ENCODE measurements at regions not wholly inside any gene's neighbourhood (a gene's known extent, or its start where the extent isn't known, plus 50 kb on each side); places are given as distances from the start of the nearest gene placed in this dataset.
"Not testable (repeated sequence)": the region's sequence is repeated elsewhere in the genome, so short reads cannot be mapped to it uniquely, and the experiment has no call there.

DNA sequence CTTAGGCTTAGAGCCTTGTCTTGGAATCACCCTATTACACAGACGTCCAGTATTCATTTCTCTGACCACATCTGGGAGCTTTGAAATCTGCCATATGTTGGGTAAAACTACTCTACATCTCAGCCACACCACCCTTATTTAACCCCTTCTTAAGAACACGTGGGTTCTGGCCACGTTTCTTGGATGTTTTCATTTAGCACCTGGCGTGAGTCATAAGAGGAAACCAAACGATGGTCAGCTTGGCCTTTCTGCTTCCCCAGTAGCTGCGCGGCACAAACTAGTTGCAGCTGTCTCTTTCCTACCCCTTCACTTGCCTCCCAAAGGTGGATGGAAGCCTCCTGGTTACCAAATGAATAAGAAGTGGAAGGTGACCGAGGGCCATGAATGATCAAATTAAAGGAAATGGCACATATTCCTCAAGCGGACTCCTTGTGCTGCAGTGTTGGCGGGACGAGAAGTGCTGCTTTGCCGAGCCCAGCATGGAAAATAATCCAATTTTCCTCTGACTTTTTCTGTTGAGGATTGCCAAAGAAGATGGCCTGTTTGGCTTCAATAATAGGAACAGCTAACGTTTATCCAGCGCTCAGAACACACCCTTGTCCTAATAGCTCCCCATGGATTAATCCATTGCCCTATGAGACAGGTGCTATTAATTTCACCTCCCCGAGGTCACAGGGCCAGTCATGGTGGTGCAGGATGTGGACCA is 154.1 kb downstream of the ZNF664 start:
- no peaks in the 10 kb centered on the region for H3K36me3 ChIP-seq (ENCODE audit: control insufficient read depth, insufficient read depth, low read length)
- DNase-seq (ENCODE audit: low read depth, low spot score): no peak
- H3K9me3 ChIP-seq (ENCODE audit: control insufficient read depth, insufficient read depth, low read length): no peaks in the 10 kb centered on the region
- no CpG with 5 or more reads among the region's 15 CpGs for WGBS (ENCODE audit: insufficient coverage, insufficient read length)
- H3K27me3 ChIP-seq (ENCODE audit: control insufficient read depth, insufficient read depth, low read length): no peaks in the 10 kb centered on the region
- no peak overlapping the region for H3K4me3 ChIP-seq (ENCODE audit: low read length)
- no peak overlapping the region for H3K27ac ChIP-seq (ENCODE audit: low read length)
- peaks cover 2% of the 10 kb centered on the region; the same call in 1 of the 2 replicates for H3K4me1 ChIP-seq (ENCODE audit: control insufficient read depth, insufficient read depth, low read length)

GRCh38 chr12:124129132-124129531 is 156.1 kb downstream of the ZNF664 start:
- Histone ChIP-seq H3K27ac (ENCODE audit: low read length) (no peak overlapping the region), H3K4me3 (ENCODE audit: low read length) (no peak overlapping the region), H3K4me1 (ENCODE audit: control insufficient read depth, insufficient read depth, low read length) (peaks cover 2% of the 10 kb centered on the region; the same call in 1 of the 2 replicates), H3K9me3 (ENCODE audit: control insufficient read depth, insufficient read depth, low read length) (no peaks in the 10 kb centered on the region), H3K27me3 (ENCODE audit: control insufficient read depth, insufficient read depth, low read length) (no peaks in the 10 kb centered on the region), H3K36me3 (ENCODE audit: control insufficient read depth, insufficient read depth, low read length) (no peaks in the 10 kb centered on the region)
- no peak for DNase-seq (ENCODE audit: low read depth, low spot score)
- WGBS (ENCODE audit: insufficient coverage, insufficient read length): no CpG with 5 or more reads among the region's 9 CpGs

GRCh38 chr12:124130691-124131591 is 157.9 kb downstream of the ZNF664 start:
- WGBS (ENCODE audit: insufficient coverage, insufficient read length): no CpG with 5 or more reads among the region's 9 CpGs
- no peak for DNase-seq (ENCODE audit: low read depth, low spot score)
- H3K27me3 ChIP-seq (ENCODE audit: control insufficient read depth, insufficient read depth, low read length): no peaks in the 10 kb centered on the region
- peak overlapping the region; percentile 44 for H3K27ac ChIP-seq (ENCODE audit: low read length)
- H3K4me1 ChIP-seq (ENCODE audit: control insufficient read depth, insufficient read depth, low read length): peaks cover 2% of the 10 kb centered on the region; the same call in 1 of the 2 replicates
- no peak overlapping the region for H3K4me3 ChIP-seq (ENCODE audit: low read length)
- H3K9me3 ChIP-seq (ENCODE audit: control insufficient read depth, insufficient read depth, low read length): no peaks in the 10 kb centered on the region
- H3K36me3 ChIP-seq (ENCODE audit: control insufficient read depth, insufficient read depth, low read length): no peaks in the 10 kb centered on the region

GRCh38 chr12:124131659-124132058 is 158.6 kb downstream of the ZNF664 start:
- Histone ChIP-seq H3K36me3 (ENCODE audit: control insufficient read depth, insufficient read depth, low read length) (no peaks in the 10 kb centered on the region), H3K27me3 (ENCODE audit: control insufficient read depth, insufficient read depth, low read length) (no peaks in the 10 kb centered on the region), H3K4me1 (ENCODE audit: control insufficient read depth, insufficient read depth, low read length) (peaks cover 2% of the 10 kb centered on the region; the same call in 1 of the 2 replicates), H3K4me3 (ENCODE audit: low read length) (no peak overlapping the region), H3K27ac (ENCODE audit: low read length) (peak overlapping the region; percentile 44), H3K9me3 (ENCODE audit: control insufficient read depth, insufficient read depth, low read length) (no peaks in the 10 kb centered on the region)
- DNase-seq (ENCODE audit: low read depth, low spot score): no peak
- no CpG with 5 or more reads among the region's 5 CpGs for WGBS (ENCODE audit: insufficient coverage, insufficient read length)

DNA sequence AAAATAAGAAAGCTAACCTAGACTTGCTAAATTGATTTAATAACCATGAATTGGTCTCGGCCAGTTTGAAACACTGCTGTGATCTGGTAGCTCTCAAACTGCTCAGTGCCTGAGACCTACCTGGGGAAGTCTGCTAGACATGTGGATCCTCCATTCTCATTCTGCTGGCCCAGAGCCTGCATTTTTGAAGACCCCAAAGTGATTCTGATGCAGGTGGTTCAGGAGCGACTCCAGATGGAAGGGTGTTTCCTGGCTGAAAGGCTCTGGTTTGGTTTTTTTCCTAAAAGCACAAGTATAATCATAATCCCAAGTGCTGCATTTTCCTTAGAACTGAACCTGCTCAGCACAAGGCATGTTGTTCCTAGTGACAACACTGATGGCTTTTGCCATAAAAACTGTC is 159.5 kb downstream of the ZNF664 start:
- H3K9me3 ChIP-seq (ENCODE audit: control insufficient read depth, insufficient read depth, low read length): no peaks in the 10 kb centered on the region
- no CpG with 5 or more reads among the region's 2 CpGs for WGBS (ENCODE audit: insufficient coverage, insufficient read length)
- no peaks in the 10 kb centered on the region for H3K36me3 ChIP-seq (ENCODE audit: control insufficient read depth, insufficient read depth, low read length)
- peaks cover 2% of the 10 kb centered on the region; the same call in 1 of the 2 replicates for H3K4me1 ChIP-seq (ENCODE audit: control insufficient read depth, insufficient read depth, low read length)
- no peak for DNase-seq (ENCODE audit: low read depth, low spot score)
- no peaks in the 10 kb centered on the region for H3K27me3 ChIP-seq (ENCODE audit: control insufficient read depth, insufficient read depth, low read length)
- H3K27ac ChIP-seq (ENCODE audit: low read length): no peak overlapping the region
- no peak overlapping the region for H3K4me3 ChIP-seq (ENCODE audit: low read length)

GRCh38 chr12:124136796-124137195 is 158.1 kb upstream of the RFLNA start:
- Histone ChIP-seq H3K27me3 (ENCODE audit: control insufficient read depth, insufficient read depth, low read length) (no peaks in the 10 kb centered on the region), H3K27ac (ENCODE audit: low read length) (no peak overlapping the region), H3K36me3 (ENCODE audit: control insufficient read depth, insufficient read depth, low read length) (no peaks in the 10 kb centered on the region), H3K4me3 (ENCODE audit: low read length) (no peak overlapping the region), H3K9me3 (ENCODE audit: control insufficient read depth, insufficient read depth, low read length) (no peaks in the 10 kb centered on the region), H3K4me1 (ENCODE audit: control insufficient read depth, insufficient read depth, low read length) (peaks cover 3% of the 10 kb centered on the region; the same call in 1 of the 2 replicates)
- DNase-seq (ENCODE audit: low read depth, low spot score): no peak

DNA sequence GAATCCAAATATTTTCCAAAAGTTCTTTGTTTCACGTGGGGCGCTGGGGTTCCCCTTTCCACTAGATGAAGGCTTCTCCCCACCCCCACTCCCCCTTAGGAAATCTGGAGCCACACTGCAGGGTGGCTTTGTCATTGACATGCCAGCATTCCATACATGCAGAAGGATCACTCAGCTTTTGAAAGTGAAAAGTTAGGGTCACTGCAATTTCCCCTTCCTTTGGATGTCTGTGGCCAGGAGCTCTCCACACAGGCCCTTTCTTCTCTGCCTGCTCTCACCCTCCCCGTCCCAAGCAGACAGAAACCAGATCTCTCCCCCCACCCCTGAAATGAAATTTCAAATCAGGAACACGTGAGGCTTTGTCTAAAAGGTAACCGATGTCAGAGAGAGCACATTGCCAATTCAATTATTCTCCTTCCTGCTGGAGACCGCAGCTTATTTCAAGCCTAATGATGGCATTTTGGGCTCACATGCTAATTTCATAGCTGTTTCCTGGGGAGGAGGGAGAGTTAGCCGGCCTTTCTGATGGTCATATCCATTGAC is 153.9 kb upstream of the RFLNA start:
- peak overlapping the region; percentile 85 for H3K27ac ChIP-seq (ENCODE audit: low read length)
- no peaks in the 10 kb centered on the region for H3K36me3 ChIP-seq (ENCODE audit: control insufficient read depth, insufficient read depth, low read length)
- H3K4me3 ChIP-seq (ENCODE audit: low read length): no peak overlapping the region
- no peaks in the 10 kb centered on the region for H3K9me3 ChIP-seq (ENCODE audit: control insufficient read depth, insufficient read depth, low read length)
- no CpG with 5 or more reads among the region's 7 CpGs for WGBS (ENCODE audit: insufficient coverage, insufficient read length)
- peaks cover 3% of the 10 kb centered on the region; the same call in 1 of the 2 replicates for H3K4me1 ChIP-seq (ENCODE audit: control insufficient read depth, insufficient read depth, low read length)
- no peak for DNase-seq (ENCODE audit: low read depth, low spot score)
- no peaks in the 10 kb centered on the region for H3K27me3 ChIP-seq (ENCODE audit: control insufficient read depth, insufficient read depth, low read length)

GRCh38 chr12:124141611-124142010 is 153.3 kb upstream of the RFLNA start:
- not testable (repeated sequence) for H3K27me3 ChIP-seq (ENCODE audit: control insufficient read depth, insufficient read depth, low read length); H3K36me3 ChIP-seq (ENCODE audit: control insufficient read depth, insufficient read depth, low read length); H3K4me1 ChIP-seq (ENCODE audit: control insufficient read depth, insufficient read depth, low read length); H3K9me3 ChIP-seq (ENCODE audit: control insufficient read depth, insufficient read depth, low read length); DNase-seq (ENCODE audit: low read depth, low spot score); H3K4me3 ChIP-seq (ENCODE audit: low read length)
- peak overlapping the region; percentile 85 for H3K27ac ChIP-seq (ENCODE audit: low read length)
- no CpG with 5 or more reads among the region's 3 CpGs for WGBS (ENCODE audit: insufficient coverage, insufficient read length)

DNA sequence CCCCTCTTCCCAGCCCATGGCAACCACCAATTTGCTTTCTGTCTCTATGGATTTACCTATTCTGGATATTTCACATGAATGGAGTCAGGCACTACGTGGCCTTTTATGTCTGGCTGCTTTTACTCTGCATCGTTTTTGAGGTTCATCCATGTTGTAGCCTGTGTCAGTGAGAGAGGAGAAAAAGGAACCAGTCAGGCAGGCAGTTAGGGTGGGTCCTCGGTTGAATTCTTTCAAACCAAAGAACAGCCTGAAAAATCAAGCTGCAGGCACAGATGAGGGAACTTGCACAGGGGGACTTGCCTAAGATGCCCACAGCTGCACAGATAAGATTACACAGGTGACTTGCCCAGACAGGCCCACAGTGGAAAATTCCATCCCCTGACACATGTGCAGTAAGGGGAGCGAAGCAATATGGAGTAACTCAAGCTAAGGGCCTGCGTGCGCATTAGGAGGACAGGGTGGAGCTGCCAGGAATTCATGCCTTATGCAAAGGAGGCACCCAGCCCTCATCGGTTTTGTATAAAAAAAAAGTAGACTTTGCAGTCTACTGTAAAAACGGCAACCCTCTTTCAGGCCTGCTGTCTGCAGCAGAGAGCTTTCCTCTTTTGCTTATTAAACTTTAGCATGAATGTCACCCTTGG is 152.4 kb upstream of the RFLNA start:
- H3K36me3 ChIP-seq (ENCODE audit: control insufficient read depth, insufficient read depth, low read length): no peaks in the 10 kb centered on the region
- H3K9me3 ChIP-seq (ENCODE audit: control insufficient read depth, insufficient read depth, low read length): no peaks in the 10 kb centered on the region
- no peak overlapping the region for H3K4me3 ChIP-seq (ENCODE audit: low read length)
- no peaks in the 10 kb centered on the region for H3K27me3 ChIP-seq (ENCODE audit: control insufficient read depth, insufficient read depth, low read length)
- no peak overlapping the region for H3K27ac ChIP-seq (ENCODE audit: low read length)
- no CpG with 5 or more reads among the region's 8 CpGs for WGBS (ENCODE audit: insufficient coverage, insufficient read length)
- H3K4me1 ChIP-seq (ENCODE audit: control insufficient read depth, insufficient read depth, low read length): peaks cover 3% of the 10 kb centered on the region; the same call in 1 of the 2 replicates
- DNase-seq (ENCODE audit: low read depth, low spot score): no peak

DNA sequence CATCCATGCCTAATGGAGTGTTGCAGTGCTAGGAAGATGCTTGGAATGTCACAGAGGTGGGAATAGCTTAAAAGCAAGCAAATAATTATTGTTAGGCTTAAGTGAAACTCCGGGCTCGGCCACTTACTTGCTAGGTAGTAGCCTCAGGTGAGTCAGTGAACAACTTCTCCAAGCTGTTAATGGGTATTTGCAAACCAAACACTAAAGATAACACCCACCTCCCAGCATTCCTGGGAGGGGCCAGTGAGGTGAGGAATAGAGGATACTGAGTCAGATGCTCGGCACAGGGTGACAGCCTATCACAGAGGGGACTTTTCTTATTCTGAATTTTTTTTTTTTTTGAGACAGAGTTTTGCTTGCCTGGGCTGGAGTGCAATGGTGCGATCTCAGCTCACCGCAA is 151.2 kb upstream of the RFLNA start:
- Histone ChIP-seq H3K36me3 (ENCODE audit: control insufficient read depth, insufficient read depth, low read length) (no peaks in the 10 kb centered on the region), H3K9me3 (ENCODE audit: control insufficient read depth, insufficient read depth, low read length) (no peaks in the 10 kb centered on the region), H3K4me1 (ENCODE audit: control insufficient read depth, insufficient read depth, low read length) (peaks cover 3% of the 10 kb centered on the region; the same call in 1 of the 2 replicates), H3K27me3 (ENCODE audit: control insufficient read depth, insufficient read depth, low read length) (no peaks in the 10 kb centered on the region), H3K27ac (ENCODE audit: low read length) (no peak overlapping the region), H3K4me3 (ENCODE audit: low read length) (no peak overlapping the region)
- DNase-seq (ENCODE audit: low read depth, low spot score): no peak
- no CpG with 5 or more reads among the region's 5 CpGs for WGBS (ENCODE audit: insufficient coverage, insufficient read length)
